GM12872 (cell line): ENCODE measurements at regions not wholly inside any gene's neighbourhood (a gene's known extent, or its start where the extent isn't known, plus 50 kb on each side); places are given as distances from the start of the nearest gene placed in this dataset.

Experiments
- CTCF ChIP-seq: IDR thresholded peaks from 3 replicates; pipeline ENCODE4 v1.5.1; 2011; ENCODE audit warnings: low read depth, mild to moderate bottlenecking, low read length, moderate library complexity; ENCODE audit not compliant: insufficient read depth

GRCh38 chr14:85817430-85817829 lies 287.5 kb downstream of the FLRT2 start:
- no peak for TF ChIP-seq CTCF

GRCh38 chr14:85813040-85813439 lies 283.1 kb downstream of the FLRT2 start:
- TF ChIP-seq CTCF, result no peak

- TF ChIP-seq CTCF, result no peak
Measured at GRCh38 chr14:85811340-85811739, 281.4 kb downstream of the FLRT2 start.

GRCh38 chr14:85799668-85800067 lies 269.7 kb downstream of the FLRT2 start:
- TF ChIP-seq CTCF, result no peak

GRCh38 chr14:85798856-85799255 lies 268.9 kb downstream of the FLRT2 start:
- TF ChIP-seq CTCF, result no peak

GRCh38 chr14:85793533-85793932 lies 263.6 kb downstream of the FLRT2 start:
- no peak for TF ChIP-seq CTCF

GRCh38 chr14:85789506-85789905 lies 259.6 kb downstream of the FLRT2 start:
- TF ChIP-seq CTCF, result no peak

- TF ChIP-seq CTCF, result no peak
Measured at GRCh38 chr14:85788470-85789233, 258.7 kb downstream of the FLRT2 start.
